GM12892 (cell line): ENCODE measurements at regions not wholly inside any gene's neighbourhood (a gene's known extent, or its start where the extent isn't known, plus 50 kb on each side); places are given as distances from the start of the nearest gene placed in this dataset.

Source experiments
- DNase-seq: peaks from one replicate; pipeline ENCODE4 v3.0.0; 2011; ENCODE audit not compliant: insufficient read length
- FAIRE-seq: peaks from 2 replicates; lab custom pipeline; 2011; peaks lifted over from hg19 to GRCh38; lab: Jason Lieb, UNC
- POLR2A ChIP-seq: IDR thresholded peaks from 2 replicates; pipeline ENCODE4 v1.6.1; 2011; ENCODE audit warnings: low read depth, low read length, control low read depth
- POLR2AphosphoS5 ChIP-seq: IDR thresholded peaks from 2 replicates; pipeline ENCODE4 v1.6.1; 2011; ENCODE audit warnings: low read depth, low read length, control low read depth
- TAF1 ChIP-seq: IDR thresholded peaks from 2 replicates; pipeline ENCODE4 v1.6.1; 2011; ENCODE audit warnings: low read depth, mild to moderate bottlenecking, control low read depth, low read length, borderline replicate concordance

- DNase-seq = no peak
Measured at GRCh38 chr21:27291006-27291405, 324.1 kb upstream of the ADAMTS5 start.

GRCh38 chr21:27290028-27290427 is 323.1 kb upstream of the ADAMTS5 start:
- FAIRE-seq (no peak), DNase-seq (no peak)
- TF ChIP-seq POLR2AphosphoS5 (no peak), TAF1 (no peak), POLR2A (no peak)

More at GRCh38 chr21:27291006-27291405, 324.1 kb upstream of the ADAMTS5 start:
- no peak for TF ChIP-seq TAF1
- no peak for TF ChIP-seq POLR2AphosphoS5
- no peak for TF ChIP-seq POLR2A
- no peak for FAIRE-seq

GRCh38 chr21:27286760-27287159 is 319.9 kb upstream of the ADAMTS5 start:
- FAIRE-seq (no peak), DNase-seq (no peak)
- TF ChIP-seq POLR2A (no peak), TAF1 (no peak), POLR2AphosphoS5 (no peak)

GRCh38 chr21:27277110-27277509 is 310.2 kb upstream of the ADAMTS5 start:
- FAIRE-seq = no peak
- TF ChIP-seq POLR2AphosphoS5 (no peak), TAF1 (no peak), POLR2A (no peak)
- DNase-seq = no peak

- FAIRE-seq (no peak), DNase-seq (no peak)
- TF ChIP-seq POLR2AphosphoS5 = no peak
- no peak for TF ChIP-seq POLR2A
- no peak for TF ChIP-seq TAF1
Measured at GRCh38 chr21:27275294-27275927, 308.5 kb upstream of the ADAMTS5 start.

GRCh38 chr21:27269644-27270043 is 302.8 kb upstream of the ADAMTS5 start:
- TF ChIP-seq POLR2AphosphoS5 (no peak), POLR2A (no peak), TAF1 (no peak)
- DNase-seq = no peak
- no peak for FAIRE-seq

- TF ChIP-seq TAF1 (no peak), POLR2A (no peak), POLR2AphosphoS5 (no peak)
- FAIRE-seq = no peak
- DNase-seq = no peak
Measured at GRCh38 chr21:27268290-27268689, 301.4 kb upstream of the ADAMTS5 start.

GRCh38 chr21:27265949-27266348 is 299.1 kb upstream of the ADAMTS5 start:
- no peak for TF ChIP-seq TAF1
- no peak for TF ChIP-seq POLR2AphosphoS5
- no peak for TF ChIP-seq POLR2A
- DNase-seq (no peak), FAIRE-seq (no peak)

GRCh38 chr21:27265492-27265891 is 298.6 kb upstream of the ADAMTS5 start:
- no peak for DNase-seq
- TF ChIP-seq TAF1 = no peak
- FAIRE-seq = no peak

- no peak for FAIRE-seq
- TF ChIP-seq POLR2AphosphoS5 (no peak), POLR2A (no peak), TAF1 (no peak)
- DNase-seq = no peak
Measured at GRCh38 chr21:27261676-27262075, 294.8 kb upstream of the ADAMTS5 start.

GRCh38 chr21:27260728-27261127 is 293.8 kb upstream of the ADAMTS5 start:
- FAIRE-seq = no peak
- TF ChIP-seq POLR2AphosphoS5 (no peak), TAF1 (no peak), POLR2A (no peak)
- no peak for DNase-seq

- TF ChIP-seq TAF1 (no peak), POLR2AphosphoS5 (no peak), POLR2A (no peak)
- DNase-seq (no peak), FAIRE-seq (no peak)
Measured at GRCh38 chr21:27258742-27259448, 292.0 kb upstream of the ADAMTS5 start.

- FAIRE-seq (no peak), DNase-seq (no peak)
- no peak for TF ChIP-seq POLR2A
- no peak for TF ChIP-seq POLR2AphosphoS5
- no peak for TF ChIP-seq TAF1
Measured at GRCh38 chr21:27257908-27258556, 291.1 kb upstream of the ADAMTS5 start.
